Bronchial epithelial cell (primary cell): ENCODE measurements at regions not wholly inside any gene's neighbourhood (a gene's known extent, or its start where the extent isn't known, plus 50 kb on each side); places are given as distances from the start of the nearest gene placed in this dataset.

ENCODE experiments used
- DNase-seq: peaks from one replicate; pipeline ENCODE4 v3.0.0-alpha.2; 2010; ENCODE audit warnings: low read depth
- FAIRE-seq: peaks from 2 replicates; lab custom pipeline; 2011; peaks lifted over from hg19 to GRCh38; lab: Jason Lieb, UNC
- H3K27me3 ChIP-seq: 2 replicates; pipeline ENCODE4 v1.5.1; 2011; ENCODE audit warnings: low read length; ENCODE audit not compliant: control insufficient read depth, insufficient read depth
- H3K36me3 ChIP-seq: 2 replicates; pipeline ENCODE4 v1.5.1; 2011; ENCODE audit warnings: low read length; ENCODE audit not compliant: control insufficient read depth, insufficient read depth
- H3K4me3 ChIP-seq: 2 replicates; pipeline ENCODE4 v1.5.1; 2011; ENCODE audit warnings: mild to moderate bottlenecking, low read depth, low read length, control low read depth
- CTCF ChIP-seq: IDR thresholded peaks from 2 replicates; pipeline ENCODE4 v1.5.1; 2011; ENCODE audit warnings: mild to moderate bottlenecking, moderate library complexity, low read length, control low read depth, inconsistent platforms; ENCODE audit not compliant: insufficient read depth, severe bottlenecking

- DNase-seq (no peak), FAIRE-seq (no peak)
- no peak for TF ChIP-seq CTCF
Measured at GRCh38 chr15:93866948-93867347, 364.4 kb upstream of the MCTP2 start.

GRCh38 chr15:93866476-93866875 lies 364.9 kb upstream of the MCTP2 start:
- H3K27me3 ChIP-seq: no peaks in the 10 kb centered on the region
- H3K4me3 ChIP-seq: no peak overlapping the region
- DNase-seq (no peak), FAIRE-seq (no peak)
- no peaks in the 10 kb centered on the region for H3K36me3 ChIP-seq
- TF ChIP-seq CTCF: no peak

More at GRCh38 chr15:93866948-93867347, 364.4 kb upstream of the MCTP2 start:
- no peaks in the 10 kb centered on the region for H3K27me3 ChIP-seq
- no peak overlapping the region for H3K4me3 ChIP-seq
- H3K36me3 ChIP-seq: no peaks in the 10 kb centered on the region

GRCh38 chr15:93865586-93865985 lies 365.8 kb upstream of the MCTP2 start:
- DNase-seq (no peak), FAIRE-seq (no peak)
- no peaks in the 10 kb centered on the region for H3K27me3 ChIP-seq
- H3K4me3 ChIP-seq: no peak overlapping the region
- TF ChIP-seq CTCF: no peak
- no peaks in the 10 kb centered on the region for H3K36me3 ChIP-seq

- DNase-seq (no peak), FAIRE-seq (peak; percentile 23)
- no peaks in the 10 kb centered on the region for H3K36me3 ChIP-seq
- no peaks in the 10 kb centered on the region for H3K27me3 ChIP-seq
- no peak for TF ChIP-seq CTCF
- no peak overlapping the region for H3K4me3 ChIP-seq
Measured at GRCh38 chr15:93862791-93863190, 368.6 kb upstream of the MCTP2 start.

GRCh38 chr15:93861956-93862741 lies 369.2 kb upstream of the MCTP2 start:
- TF ChIP-seq CTCF: no peak
- no peaks in the 10 kb centered on the region for H3K27me3 ChIP-seq
- DNase-seq: peak; percentile 42
- FAIRE-seq: no peak
- H3K4me3 ChIP-seq: no peak overlapping the region
- no peaks in the 10 kb centered on the region for H3K36me3 ChIP-seq

GRCh38 chr15:93861413-93861812 lies 369.9 kb upstream of the MCTP2 start:
- no peak overlapping the region for H3K4me3 ChIP-seq
- no peaks in the 10 kb centered on the region for H3K27me3 ChIP-seq
- H3K36me3 ChIP-seq: no peaks in the 10 kb centered on the region
- FAIRE-seq (no peak), DNase-seq (no peak)
- no peak for TF ChIP-seq CTCF
